ENCODE measurements at regions not wholly inside any gene's neighbourhood (a gene's known extent, or its start where the extent isn't known, plus 50 kb on each side); places are given as distances from the start of the nearest gene placed in this dataset.

- no peak for TF ChIP-seq ZNF407 (IDR thresholded peaks at IDR 0.05; ENCODE audit: low read depth)
- no peak for TF ChIP-seq MEF2D (tag; conservative IDR thresholded peaks at IDR 0.05; ENCODE audit: low read depth)
- no peak for TF ChIP-seq CHD1 (IDR thresholded peaks at IDR 0.05; ENCODE audit: low read length)
- TF ChIP-seq PKNOX1 (IDR thresholded peaks at IDR 0.05) = peak; percentile 53; the same call in 1 of the 2 replicates
- TF ChIP-seq ZNF696 (CRISPR knock-in tag; conservative IDR thresholded peaks at IDR 0.05) = no peak
- no peak for TF ChIP-seq FOXM1 (IDR thresholded peaks at IDR 0.05; ENCODE audit: low read depth)
- no peak for TF ChIP-seq FOXM1 (CRISPR knock-in tag; IDR thresholded peaks at IDR 0.05; ENCODE audit: low read depth)
These were observed 100.5 kb downstream of the CDC42EP3 start (continued) for GRCh38 chr2:37570773-37571586.

All from K562 (cell line).